ENCODE measurements at regions not wholly inside any gene's neighbourhood (a gene's known extent, or its start where the extent isn't known, plus 50 kb on each side); places are given as distances from the start of the nearest gene placed in this dataset.

DNA sequence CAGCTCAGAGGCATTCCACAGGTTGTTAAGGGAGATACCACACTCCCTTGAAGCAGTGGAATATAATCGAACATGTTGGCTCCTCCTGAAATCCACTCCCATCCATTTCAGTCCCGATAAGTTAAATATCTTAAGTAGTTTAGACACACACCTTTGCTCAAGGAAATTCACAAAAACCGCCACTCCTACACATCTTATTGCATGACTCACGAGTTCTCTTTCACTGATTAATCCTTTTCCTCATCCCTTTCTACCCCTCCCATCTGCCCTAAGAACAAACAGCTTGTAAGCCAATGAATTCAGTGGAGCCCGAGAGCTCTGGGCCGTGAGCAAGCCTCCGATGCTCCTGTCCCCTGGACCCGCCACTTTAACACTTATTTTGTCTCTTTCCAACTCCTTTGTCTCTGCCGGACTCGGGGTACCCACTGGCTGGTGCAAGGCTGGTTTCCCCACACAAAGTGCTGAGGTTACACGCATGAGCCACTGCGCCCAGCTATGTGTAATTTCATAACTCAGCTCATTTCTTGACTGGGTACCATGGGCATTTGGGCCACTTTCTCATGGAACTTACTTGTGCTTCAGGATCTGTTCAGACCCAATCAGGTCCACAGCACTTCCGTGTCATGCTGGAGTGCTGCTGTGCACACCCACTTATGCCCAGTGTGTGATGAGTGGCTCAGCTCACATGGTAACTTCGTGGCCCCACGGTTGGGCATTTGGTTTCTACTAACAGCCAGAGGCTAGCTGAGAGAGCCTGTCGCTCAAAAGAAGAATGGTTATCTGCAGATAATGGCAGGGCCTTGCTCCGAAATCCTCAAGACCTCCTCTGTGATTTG lies 171.8 kb upstream of the ALG10B start:
- TF ChIP-seq, protein P1, sequence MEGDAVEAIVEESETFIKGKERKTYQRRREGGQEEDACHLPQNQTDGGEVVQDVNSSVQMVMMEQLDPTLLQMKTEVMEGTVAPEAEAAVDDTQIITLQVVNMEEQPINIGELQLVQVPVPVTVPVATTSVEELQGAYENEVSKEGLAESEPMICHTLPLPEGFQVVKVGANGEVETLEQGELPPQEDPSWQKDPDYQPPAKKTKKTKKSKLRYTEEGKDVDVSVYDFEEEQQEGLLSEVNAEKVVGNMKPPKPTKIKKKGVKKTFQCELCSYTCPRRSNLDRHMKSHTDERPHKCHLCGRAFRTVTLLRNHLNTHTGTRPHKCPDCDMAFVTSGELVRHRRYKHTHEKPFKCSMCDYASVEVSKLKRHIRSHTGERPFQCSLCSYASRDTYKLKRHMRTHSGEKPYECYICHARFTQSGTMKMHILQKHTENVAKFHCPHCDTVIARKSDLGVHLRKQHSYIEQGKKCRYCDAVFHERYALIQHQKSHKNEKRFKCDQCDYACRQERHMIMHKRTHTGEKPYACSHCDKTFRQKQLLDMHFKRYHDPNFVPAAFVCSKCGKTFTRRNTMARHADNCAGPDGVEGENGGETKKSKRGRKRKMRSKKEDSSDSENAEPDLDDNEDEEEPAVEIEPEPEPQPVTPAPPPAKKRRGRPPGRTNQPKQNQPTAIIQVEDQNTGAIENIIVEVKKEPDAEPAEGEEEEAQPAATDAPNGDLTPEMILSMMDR (IDR thresholded peaks at IDR 0.05), result no peak
- no peak for TF ChIP-seq POLR2A (IDR thresholded peaks at IDR 0.05)

Measured in uterus (tissue), 2 donors.